Stimulated activated CD4-positive, alpha-beta T cell treated with anti-CD3 and anti-CD28 coated beads, Interleukin-15, amount 100 ng/mL, for 24 hours (primary cell): ENCODE measurements at regions not wholly inside any gene's neighbourhood (a gene's known extent, or its start where the extent isn't known, plus 50 kb on each side); places are given as distances from the start of the nearest gene placed in this dataset.
A peak's percentile ranks its signal among the peaks of the same experiment; 100 is the strongest.
"Not testable (repeated sequence)": the region's sequence is repeated elsewhere in the genome, so short reads cannot be mapped to it uniquely, and the experiment has no call there.

Experiments
- DNase-seq: peaks from one replicate; pipeline ENCODE4 v3.0.0-alpha.2; 2020

- DNase-seq, result no peak
These were observed 95.0 kb upstream of the TBX5 start for GRCh38 chr12:114500775-114501473.

DNA sequence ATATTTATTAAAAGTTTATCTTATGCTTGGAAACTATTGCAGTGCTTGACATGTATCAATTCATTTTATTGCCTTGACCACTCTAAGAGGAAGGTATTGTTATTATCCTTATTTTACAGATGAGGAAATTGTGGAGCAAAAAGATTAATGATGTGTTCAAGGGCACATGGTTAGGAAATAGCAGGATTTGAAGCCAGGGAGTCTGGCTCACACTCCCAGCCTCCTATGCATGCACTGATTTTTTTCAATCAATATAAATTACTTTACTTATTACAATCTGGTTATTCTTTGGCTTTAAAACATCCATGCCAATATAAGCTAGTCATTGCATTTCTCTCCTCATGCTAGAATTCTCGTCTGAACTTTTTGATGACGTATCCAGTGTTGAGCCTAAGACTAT, 94.2 kb upstream of the TBX5 start:
- DNase-seq, result no peak

DNA sequence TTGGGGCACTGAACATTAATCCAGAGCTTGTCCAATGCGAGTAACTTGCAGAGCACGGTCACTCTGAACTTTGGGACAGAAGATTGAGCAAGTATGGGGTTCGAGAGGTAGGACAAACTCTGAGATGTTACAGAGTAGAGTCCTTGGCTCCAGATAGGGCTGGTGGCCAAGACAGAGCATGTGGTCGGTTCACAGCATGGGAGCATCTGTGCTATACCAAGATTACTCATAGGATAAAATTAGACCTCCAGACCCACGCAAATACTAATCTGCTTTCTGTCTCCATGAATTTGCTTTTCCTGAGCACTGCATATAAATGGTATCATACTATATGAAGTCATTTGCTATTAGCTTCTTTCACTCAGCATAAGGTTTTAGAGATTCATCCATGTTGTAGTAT, 93.4 kb upstream of the TBX5 start:
- no peak for DNase-seq

GRCh38 chr12:114491916-114492315, 86.0 kb upstream of the TBX5 start:
- no peak for DNase-seq

- DNase-seq, result not testable (repeated sequence)
These were observed 79.0 kb upstream of the TBX5 start for GRCh38 chr12:114484822-114485459.

DNA sequence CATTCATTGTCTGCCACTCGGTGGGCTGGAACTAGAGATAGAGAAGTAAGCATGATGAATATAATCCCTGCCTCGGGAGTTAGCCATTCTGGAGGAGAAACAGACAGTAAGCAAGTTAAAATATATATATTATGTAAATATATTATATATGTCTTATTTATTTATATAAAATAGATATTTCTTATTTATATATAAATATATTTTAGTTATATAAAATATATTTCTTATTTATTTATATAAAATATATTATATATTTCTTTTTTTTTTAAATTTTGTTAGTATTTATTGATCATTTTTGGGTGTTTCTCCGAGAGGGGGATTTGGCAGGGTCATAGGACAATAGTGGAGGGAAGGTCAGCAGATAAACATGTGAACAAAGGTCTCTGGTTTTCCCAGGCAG, 78.1 kb upstream of the TBX5 start:
- DNase-seq, result no peak

GRCh38 chr12:114481200-114481535, 75.2 kb upstream of the TBX5 start:
- no peak for DNase-seq

- DNase-seq, result no peak
These were observed 74.6 kb upstream of the TBX5 start for GRCh38 chr12:114480337-114481199.

DNA sequence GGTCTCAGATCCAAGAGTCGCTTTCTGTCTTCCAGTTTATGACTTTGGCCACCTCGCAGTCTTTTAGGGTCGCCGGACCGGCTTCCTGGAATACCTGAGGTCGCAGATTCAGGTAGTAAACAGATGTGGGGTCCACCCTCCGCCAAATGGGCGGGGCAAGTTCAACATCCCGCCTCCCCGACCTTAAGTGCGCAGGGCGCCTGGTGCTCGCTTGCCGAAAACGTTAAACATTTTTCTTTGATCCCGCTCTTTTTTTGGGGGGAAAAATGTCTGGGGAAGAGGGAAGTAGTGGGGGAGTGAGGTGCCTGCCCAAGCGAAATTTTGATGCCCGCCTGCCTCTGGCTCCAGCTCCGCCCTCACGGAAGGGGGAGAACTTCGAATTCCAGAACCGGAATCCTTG, 73.9 kb upstream of the TBX5 start:
- DNase-seq, result peak; percentile 3

GRCh38 chr12:114478865-114479264, 72.9 kb upstream of the TBX5 start:
- no peak for DNase-seq

GRCh38 chr12:114477989-114478395, 72.0 kb upstream of the TBX5 start:
- DNase-seq, result no peak

DNA sequence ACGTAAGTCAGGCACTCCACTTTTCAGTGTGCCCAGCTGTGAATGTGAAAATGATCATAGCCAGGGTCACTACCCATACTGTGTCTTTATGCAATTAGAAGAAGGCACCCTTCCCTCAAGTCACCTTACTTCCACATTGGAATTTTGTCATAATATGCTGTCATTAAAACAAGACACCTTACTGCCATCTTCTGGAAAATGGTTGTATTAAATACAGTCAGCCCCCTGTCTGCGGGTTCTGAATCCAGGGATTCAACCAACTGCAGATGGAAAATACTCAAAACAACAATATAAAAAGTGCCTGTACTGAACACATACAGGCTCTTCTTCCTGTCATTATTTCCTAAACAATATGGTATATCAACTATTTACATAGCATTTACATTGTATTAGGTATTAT, 70.2 kb upstream of the TBX5 start:
- DNase-seq, result no peak

DNA sequence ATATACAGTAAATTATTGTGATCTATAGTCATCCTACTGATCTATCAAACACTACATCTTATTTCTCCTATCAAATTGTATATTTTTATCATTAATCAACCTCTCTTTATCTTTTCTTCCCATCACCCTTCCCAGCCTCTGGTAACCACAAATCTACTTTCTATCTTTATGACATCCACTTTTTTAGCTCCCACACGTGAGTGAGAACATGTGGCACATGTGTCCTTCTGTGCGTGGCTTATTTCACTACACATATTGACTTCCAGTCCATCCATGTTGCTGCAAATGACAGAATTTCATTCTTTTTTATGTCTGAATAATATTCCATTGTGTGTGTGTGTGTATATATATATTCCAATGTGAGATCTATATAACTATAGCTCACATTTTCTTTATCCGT, 67.8 kb upstream of the TBX5 start:
- DNase-seq, result no peak

DNA sequence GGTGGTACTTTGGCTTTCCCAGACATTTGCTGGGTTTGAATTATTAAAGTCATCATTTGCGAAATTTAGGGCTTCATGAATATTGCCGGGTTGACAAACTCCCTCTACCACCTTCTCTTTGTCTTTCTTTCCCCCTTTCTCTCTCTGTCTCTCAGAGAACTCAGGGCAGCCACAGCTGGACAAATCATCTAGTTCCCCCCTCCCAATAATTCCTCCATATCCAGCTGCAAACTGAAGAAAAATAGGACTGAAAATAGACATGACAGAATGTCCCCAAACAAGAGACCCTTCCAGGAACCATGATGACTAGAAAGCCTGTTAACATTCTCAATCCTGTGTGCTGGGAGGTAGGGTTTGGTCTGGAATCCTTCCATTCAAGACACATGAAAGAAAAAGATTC, 67.1 kb upstream of the TBX5 start:
- DNase-seq, result no peak

DNA sequence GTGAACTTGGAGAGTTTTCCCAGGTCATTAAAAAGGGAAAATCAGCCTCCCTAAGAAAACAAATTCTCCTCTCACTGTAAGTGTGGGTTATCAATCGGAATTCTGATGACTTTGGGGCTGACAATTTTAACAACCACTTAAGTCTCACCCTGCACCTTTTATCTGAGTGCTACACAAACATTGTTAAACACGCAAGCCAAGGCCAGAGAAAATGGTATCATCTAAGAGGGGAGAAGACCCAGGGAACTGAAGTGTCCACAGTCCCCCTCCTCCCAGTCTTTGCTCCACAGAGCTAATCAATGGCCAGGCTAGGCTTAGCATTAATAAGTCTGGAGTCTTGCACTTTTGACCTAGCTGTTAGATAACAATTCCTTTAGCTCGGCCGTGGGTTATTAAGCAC, 51.7 kb upstream of the TBX5 start:
- DNase-seq, result no peak
